ENCODE measurements at regions not wholly inside any gene's neighbourhood (a gene's known extent, or its start where the extent isn't known, plus 50 kb on each side); places are given as distances from the start of the nearest gene placed in this dataset.

DNA sequence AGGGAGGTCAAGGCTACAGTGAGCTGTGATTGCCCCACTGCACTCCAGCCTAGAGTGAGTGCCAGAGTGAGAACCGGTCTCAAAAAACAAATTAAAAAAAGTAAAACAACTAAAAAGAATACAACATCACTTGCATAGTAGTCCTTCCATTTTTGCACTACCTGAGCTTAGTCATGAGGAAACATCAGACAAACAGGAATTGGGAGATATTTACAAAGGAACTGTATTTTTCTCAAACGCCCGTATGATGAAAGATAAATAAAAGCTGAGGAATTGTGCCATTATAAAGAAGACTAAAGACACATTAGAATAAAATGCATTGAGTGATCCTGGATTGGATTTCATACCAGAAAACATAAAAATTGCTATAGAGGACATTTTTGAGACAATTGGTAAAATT lies 50.0 kb upstream of the ATP8B1 start:
- in situ Hi-C loops (cut with MboI; ENCODE audit: low pct_unique_long_range_greater_than_20kb, low sequenced_read_pairs, unreplicated experiment) = no loop called here
- TF ChIP-seq, protein P1, sequence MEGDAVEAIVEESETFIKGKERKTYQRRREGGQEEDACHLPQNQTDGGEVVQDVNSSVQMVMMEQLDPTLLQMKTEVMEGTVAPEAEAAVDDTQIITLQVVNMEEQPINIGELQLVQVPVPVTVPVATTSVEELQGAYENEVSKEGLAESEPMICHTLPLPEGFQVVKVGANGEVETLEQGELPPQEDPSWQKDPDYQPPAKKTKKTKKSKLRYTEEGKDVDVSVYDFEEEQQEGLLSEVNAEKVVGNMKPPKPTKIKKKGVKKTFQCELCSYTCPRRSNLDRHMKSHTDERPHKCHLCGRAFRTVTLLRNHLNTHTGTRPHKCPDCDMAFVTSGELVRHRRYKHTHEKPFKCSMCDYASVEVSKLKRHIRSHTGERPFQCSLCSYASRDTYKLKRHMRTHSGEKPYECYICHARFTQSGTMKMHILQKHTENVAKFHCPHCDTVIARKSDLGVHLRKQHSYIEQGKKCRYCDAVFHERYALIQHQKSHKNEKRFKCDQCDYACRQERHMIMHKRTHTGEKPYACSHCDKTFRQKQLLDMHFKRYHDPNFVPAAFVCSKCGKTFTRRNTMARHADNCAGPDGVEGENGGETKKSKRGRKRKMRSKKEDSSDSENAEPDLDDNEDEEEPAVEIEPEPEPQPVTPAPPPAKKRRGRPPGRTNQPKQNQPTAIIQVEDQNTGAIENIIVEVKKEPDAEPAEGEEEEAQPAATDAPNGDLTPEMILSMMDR (IDR thresholded peaks at IDR 0.05; ENCODE audit: extremely low read depth, insufficient read depth, missing control alignments) = no peak
- no peak for DNase-seq (ENCODE audit: low spot score)

Data from GM13977 (cell line).